GM19372 (cell line): ENCODE measurements at regions not wholly inside any gene's neighbourhood (a gene's known extent, or its start where the extent isn't known, plus 50 kb on each side); places are given as distances from the start of the nearest gene placed in this dataset.
"Not testable (repeated sequence)": the region's sequence is repeated elsewhere in the genome, so short reads cannot be mapped to it uniquely, and the experiment has no call there.

ENCODE experiments used
- ATAC-seq: cut with Tn5 transposase; IDR thresholded peaks from one replicate; pipeline ENCODE4 v1.9.1; 2021; ENCODE audit warnings: mild to moderate bottlenecking, low read depth, moderate library complexity; ENCODE audit not compliant: unreplicated experiment

DNA sequence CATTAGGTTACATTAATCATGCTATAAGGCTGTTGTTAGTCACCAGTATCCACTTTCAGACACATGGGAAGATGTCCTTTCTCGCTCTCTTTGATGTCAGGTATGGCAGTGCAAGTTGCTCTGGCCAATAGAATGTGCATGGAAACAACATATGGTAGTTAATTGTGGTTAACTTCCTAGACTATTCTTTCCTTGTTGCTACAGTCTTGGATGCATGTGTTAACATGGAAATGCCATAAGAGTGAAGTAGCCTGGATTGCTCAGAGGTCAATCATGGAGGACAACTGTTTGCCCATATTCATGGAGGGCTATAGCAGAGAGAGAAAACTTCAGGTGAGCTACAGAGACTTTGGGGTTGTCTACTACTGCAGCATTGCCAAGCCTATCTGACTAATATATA lies 245.8 kb upstream of the GAS1 start:
- ATAC-seq: no peak

DNA sequence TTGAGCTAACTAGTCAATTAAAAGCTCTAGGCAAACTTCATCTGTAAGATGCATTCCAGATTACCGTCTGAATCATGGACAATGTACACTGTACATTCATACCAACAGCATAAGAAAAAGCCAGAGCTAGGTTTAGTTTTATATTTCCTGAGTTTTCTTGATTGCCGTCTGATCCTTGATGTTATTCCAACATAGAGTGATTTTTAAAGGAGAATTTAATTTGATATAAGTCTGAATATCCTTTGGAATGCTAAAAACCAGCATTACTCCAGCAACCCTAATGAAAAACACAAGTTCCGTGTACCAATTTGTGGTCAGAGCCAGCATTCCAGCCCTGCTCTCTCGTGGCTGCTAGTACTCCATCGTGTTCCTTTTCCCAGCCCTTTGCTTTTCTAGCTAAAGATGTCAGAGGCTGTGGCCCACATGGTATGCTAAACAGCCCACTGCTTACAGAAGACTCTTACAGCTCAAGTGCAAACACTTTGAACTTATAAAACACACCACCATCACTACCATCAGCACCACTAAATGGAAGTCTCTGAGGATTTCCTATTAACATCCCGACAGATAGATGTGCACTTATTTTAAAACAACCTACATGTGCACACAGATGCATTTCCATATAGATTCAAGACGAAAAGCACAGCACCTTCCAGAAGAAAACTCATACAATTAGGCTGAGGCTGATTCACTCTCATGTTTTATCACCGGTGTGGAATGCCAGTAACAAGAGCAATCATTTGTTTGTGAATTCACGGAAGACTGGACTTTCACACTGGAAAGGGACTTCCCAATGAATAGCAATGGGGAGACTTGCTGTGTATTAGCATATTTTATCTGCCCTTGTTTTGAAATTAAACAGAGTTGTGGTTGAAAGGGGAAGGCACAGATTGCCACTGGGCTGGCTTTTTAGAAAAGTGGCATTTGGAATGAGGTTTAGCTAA lies 246.9 kb upstream of the GAS1 start:
- ATAC-seq: no peak

DNA sequence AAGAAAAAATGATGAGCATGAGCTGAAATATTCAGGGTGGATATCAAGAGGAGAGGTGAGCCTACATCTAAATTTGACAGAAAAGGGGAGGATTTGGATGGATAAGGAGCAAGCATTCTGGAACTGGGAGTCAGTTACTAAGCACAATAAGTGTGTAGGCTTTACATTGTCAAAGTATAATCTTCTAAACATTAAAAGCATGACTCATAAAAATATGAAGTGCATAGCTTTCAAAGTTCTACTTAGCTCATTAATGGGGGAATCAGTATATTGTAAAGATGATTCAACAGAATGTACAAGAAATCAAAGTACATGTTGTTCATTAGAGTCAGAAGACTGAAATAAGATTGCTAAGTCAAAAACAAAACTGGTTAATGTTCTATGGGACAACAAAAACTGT lies 248.0 kb upstream of the GAS1 start:
- ATAC-seq: no peak

DNA sequence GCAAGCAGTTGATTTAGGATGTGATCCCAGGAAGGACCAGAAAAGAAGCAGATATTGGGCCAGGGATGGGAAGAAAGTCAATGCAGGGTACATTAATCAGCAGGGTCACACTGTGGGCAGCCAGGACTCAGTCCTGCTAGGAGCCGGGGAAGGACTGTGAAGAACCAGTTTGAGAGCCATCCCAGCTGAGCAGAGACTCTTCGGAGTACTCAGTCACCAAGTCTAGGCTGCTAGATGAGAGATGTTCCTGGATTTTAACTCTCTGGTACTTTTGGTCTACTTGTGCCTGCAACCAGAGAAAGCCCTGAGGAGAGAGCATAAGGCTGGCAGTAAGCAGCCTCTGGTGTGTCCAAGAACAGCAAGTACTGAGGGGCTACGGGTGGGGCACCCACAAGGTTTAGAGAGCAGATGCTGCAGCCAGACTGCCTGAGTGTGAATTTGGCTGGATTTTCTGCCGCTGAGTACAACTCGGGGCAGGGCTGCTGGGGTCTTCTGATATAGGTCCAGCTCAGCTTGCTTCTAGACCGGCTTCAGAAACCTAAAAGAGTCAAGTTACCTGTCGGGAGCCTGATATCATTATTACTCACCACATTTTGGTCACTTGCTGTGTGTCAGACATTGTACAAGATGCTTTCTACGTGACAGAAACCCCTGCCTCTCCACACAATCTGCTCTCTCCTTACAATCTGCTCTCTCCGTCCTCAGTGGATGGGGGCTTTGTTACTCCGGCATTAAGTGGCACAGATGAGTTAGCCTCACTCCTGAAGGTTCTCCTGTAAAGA lies 250.2 kb upstream of the GAS1 start:
- ATAC-seq: no peak

DNA sequence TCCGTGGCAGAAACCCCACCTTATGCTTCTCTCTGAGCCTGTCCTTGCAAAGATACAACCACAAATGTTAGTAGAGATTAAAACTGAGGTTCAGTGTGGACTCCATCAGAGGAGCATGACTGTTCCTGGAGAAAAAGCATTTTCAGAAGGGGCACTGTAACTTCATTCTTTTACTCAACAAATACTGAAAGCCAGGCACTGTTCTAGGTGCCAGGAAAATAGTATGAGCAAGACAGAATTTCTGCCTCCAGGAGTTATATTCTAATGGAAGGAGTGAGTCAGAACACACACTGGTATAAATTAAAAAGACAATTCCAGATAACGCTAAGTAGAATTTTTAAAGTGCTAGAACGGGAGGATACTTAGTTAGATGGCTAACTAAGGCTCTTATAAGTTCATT lies 251.4 kb upstream of the GAS1 start:
- no peak for ATAC-seq

DNA sequence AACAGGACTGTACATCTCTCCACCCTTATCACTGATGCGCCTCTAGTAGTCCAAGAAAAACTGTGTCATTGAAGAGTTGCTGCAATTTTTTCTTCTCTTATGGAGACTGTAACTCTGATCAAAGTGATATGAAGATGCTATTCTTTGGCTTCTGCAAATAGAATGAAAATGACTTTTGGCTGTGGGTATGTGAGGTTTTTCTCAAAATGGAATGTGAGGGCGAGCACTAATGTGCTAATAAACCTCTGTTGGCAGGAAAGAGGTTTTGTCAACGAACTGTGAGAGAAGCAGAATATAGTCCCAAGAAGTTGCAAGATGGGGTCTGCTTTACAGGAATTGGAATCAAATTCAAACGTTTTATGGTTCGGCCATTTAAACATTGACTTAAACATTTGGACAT lies 252.0 kb upstream of the GAS1 start:
- no peak for ATAC-seq

DNA sequence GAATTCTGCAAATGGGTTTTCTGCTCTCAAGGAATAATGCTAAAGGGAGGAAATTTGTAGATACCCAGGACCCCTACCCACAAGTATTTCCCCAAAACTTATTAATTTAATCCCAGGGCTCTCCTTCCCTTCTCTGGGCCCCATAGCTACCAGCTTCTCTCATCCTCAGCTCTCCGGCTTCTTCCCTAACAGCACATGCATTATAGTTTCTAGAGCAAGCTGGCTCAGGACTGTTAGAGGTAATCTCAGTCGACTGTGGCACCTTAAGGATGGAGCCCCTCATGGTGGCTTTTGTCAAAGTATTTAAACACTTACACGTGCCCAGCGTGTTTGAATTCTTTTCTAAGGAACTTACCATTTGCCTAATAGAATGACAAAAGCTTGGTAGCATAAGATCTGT lies 252.5 kb upstream of the GAS1 start:
- ATAC-seq: no peak

DNA sequence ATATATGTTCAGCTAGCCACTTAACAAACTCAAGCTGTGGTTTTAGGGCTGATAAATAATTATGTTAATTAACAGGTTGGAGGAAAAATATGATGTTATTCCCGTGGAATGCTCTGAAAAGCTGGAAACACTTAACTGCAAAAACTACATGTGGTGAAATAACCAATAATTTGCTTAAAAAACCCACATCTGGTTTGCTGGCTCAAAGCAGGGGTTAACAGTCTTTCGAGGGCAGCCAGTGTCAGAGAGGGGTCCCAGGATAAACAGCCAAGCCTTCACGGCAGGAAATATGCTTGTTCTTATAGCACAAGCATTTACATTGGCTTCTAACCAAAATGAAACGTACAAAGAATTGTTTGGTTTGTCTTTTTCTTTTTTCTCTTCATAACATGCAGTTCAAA lies 254.0 kb upstream of the GAS1 start:
- no peak for ATAC-seq

DNA sequence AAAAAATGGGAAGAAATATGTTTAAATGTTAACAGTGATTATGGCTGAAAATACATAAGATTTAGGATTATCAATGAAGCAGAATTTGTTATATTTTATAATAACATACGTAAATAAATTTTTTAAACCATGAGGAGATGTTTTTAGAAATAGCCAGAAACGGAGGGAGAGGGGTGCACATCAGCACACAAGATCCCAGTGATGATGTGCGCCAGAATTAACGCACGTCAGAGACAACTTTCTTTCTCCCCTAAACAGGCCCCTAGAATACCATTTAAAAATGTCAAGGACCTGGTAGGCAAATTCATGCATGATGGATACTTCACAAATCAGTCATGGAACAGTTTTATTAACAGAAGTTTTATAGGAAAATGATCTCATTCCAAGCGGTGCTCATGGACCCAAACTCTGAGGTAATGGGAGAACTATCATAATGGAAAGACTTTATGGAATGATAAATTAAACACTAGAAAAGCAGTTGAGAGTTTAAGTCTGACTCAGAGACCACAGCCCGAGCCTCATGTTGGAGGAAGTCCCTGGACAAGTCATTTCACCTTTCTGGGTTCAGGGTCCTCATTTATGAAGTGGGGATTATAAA lies 258.9 kb upstream of the GAS1 start:
- ATAC-seq: no peak

DNA sequence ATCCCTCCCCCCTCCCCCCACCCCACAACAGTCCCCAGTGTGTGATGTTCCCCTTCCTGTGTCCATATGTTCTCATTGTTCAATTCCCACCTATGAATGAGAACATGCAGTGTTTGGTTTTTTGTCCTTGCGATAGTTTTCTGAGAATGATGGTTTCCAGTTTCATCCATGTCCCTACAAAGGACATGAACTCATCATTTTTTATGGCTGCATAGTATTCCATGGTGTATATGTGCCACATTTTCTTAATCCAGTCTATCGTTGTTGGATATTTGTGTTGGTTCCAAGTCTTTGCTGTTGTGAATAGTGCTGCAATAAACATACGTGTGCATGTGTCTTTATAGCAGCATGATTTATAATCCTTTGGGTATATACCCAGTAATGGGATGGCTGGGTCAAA lies 263.4 kb upstream of the GAS1 start:
- not testable (repeated sequence) for ATAC-seq

DNA sequence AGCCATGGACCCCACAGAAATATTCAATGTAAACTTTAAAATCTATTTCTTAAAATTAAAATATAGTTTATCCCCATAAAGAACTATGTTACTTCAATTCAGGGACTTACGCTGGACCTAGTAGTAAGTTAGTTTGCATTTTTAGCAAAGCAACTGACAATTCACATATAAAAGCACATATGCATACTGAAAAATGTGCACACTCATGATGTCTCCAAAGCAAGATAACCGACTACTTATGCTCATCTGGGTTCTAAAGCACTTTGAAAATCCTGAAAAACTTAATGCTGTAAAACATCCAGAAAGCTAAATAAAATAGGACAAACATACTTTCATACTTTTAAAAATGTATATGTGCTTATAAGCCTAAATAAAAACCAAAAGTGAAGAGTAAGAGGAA lies 264.4 kb upstream of the GAS1 start:
- ATAC-seq: no peak

DNA sequence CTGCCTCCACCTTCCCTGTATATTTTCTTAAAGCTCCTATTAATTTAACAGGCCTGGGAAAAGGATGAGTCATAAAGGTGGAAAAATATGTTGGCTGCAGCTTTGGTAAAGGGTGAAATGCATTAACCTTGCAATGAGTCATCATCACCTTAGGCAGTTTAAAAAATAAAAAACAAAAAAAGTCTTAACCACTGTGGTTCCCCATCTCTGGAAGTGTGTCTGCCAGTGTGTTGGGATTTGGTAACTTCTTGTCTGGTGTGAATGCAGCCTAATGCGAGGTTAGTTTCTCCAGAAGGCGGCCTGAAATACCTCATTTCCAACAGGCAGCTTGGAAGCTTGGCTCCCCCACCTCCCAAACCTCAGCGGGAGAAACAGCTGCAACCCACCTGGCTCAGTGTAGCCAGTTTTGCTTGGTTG lies 265.3 kb upstream of the GAS1 start:
- no peak for ATAC-seq

DNA sequence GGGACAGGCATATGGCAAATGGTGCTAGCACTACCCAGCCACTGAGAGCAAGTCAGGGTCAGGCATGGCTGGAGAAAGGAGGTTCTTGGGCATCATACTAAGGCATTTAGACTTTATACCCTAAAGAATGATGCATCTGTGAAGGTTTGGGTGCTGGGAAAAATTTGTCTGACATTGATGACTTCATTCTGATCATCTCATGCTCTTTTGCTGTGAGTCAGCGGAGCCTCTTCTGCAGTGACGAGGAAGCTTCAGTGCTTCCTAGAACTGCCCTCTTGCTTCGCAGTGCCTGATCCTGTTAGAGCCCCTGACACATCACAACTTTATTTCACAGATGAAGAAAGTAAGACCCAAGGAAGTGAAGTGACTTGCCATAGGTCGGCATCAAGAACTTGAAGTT lies 266.6 kb upstream of the GAS1 start:
- ATAC-seq: no peak

DNA sequence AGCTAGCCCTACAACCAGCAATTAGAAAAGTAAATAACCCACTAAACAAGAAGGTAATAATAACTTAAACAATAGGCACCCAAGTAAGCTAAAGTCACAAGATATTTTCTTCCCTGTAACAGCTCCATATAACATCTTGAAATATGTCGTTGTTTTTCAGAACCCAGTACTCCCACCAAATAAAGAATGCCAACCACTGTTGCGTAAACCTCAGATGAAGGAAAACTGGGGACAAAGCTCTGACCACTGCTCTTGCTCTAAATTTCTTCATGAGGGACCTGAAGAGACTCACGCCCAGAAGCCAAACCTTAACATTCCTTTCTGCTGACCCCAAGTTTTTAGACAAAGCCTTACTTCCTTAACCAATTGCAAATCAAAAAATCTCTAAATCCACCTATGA lies 267.7 kb upstream of the GAS1 start:
- no peak for ATAC-seq

DNA sequence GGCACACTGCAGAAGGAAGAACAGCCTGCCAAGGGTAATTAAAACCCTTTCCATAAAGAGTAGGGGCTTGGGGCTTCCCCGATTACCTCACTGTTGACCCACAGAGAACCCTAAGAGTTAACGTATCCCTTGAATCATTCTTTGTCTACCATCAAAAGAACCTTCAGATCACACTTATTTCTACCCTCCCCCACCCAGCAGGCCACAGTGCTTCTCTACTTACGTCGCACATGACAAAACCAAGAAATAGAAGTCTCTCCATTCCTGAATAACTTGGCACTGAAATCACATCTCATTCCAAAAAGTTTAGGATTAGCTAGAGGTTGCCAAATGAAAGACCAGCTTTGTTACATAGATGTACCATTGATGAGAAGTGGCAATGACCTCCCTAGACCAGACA lies 268.7 kb upstream of the GAS1 start:
- ATAC-seq: no peak

DNA sequence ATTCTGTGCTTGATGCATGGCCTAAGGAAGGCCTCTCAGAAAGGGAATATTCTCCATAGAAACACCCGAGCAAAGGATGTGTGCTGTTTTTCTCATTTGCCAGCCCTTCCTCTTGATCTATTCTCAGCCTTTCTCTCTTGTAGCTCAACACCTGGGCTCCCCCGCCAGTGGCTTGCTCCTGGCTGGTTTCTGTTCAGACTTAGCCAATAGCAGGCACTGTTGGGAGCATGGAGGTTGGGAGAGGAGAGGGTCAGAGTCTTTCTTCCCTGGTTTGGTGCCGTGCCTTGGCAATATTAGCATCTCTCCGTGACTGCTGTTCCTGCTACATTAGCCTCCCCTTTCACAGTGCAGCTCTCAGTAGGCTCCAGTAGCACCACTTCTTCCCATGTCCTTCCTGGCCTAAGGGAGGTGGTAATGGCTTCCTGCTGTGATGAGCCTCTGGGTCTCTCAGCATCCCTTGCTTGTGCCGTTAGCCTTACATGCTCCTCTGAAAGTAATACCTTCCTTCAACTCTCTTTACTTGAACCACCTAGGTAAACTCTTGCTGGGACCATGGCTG lies 269.7 kb upstream of the GAS1 start:
- no peak for ATAC-seq

DNA sequence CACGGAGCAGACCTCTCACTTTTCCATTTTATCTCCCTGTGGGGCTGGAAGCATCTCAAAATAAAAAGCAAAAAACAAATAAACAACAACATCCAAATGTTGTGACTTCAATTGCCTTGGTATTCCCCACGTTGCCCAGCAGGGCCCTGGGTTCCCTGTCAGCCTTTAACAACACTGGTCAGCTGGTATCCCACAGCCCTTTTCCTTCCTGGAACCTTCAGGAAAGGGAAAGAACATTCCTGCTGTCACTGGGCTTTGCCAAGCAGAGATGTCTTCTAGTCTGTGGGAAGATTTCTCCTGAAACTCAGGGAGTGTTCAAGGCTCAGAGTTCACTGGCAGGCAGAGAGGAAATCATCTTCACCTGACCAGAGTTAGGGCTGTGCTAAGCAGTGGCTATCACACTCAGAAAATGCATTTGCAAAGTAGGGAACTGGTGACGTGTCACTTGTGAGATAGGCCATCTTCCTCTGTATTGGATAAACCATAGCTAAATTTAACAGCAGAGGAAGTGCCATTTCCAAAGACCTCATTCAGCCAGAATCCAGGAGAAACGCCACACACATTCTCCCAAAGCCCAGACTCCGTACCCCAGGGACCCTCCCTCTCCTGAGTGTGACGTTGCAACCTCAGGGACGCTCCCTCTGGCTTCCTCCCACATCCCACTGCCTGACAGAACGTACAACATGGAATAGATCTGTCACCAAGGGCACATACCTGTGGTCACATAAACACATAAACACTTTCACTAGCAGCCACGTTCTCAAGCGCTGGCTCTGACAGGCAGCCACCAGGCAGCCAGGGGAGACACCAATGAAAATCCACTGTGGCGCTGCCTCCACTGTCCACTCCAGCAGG lies 274.0 kb upstream of the DAPK1 start:
- ATAC-seq: no peak

DNA sequence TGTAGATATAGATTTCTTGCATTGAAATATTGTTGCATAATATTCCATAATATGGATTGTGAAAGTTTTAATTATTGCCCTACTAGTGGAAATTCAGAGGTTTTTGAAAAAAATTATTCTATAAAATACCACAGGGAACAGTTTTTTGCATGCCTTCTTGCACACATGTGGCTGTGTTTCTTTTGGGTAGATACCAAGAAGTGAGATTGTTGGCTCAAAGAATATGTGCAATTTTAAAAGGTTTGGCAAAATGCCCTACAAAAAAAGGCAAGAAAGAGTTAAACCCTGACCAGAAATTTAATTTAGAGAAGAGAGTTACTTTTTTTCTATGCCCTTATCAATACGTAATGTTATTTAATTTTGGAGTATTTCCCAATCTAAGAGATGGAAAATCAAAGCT lies 270.8 kb upstream of the DAPK1 start:
- ATAC-seq: no peak

DNA sequence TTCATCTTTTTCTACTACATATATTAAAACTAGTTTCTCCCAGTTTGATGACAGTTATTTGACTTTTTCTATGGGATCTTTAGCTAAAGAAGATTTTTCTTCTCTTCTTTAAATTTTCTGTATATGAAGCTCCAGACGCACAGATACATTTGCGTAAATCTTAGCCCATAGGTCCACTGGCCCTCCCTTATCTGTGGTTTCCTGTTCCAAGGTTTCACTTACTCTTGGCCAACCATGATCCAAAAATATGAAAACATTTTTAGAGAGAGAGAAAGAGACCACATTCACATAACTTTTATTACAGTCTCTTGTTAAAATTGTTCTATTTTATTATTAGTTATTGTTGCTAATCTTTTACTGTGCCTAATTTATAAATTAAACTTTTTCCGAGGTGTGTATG lies 270.2 kb upstream of the DAPK1 start:
- no peak for ATAC-seq

DNA sequence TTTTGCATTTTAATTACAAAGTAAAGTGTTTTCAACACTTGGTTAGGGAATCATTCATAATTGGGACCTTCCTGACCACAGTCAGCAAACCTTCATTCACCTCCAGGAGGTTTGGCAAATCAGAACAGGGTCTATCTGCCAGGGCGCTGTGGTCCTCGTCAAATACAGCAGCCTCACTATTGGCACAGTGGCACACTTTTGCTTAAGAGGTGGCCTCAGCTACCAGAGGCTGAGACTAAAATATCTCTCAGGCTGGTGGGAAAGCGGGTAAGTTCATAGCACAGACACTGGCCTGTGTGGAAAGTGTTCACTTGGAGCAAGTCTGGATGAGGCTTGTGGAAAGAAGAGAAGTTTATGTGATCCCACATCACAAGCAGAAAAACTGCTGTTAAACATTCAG lies 268.6 kb upstream of the DAPK1 start:
- no peak for ATAC-seq
